HCT116 (cell line): ENCODE measurements at regions not wholly inside any gene's neighbourhood (a gene's known extent, or its start where the extent isn't known, plus 50 kb on each side); places are given as distances from the start of the nearest gene placed in this dataset.

Experiments used
- ATAC-seq: fragments of 200-7000 bp; cut with Tn5 transposase; 2 replicates; pipeline ENCODE4 v1.9.1; 2020; ENCODE audit warnings: mild to moderate bottlenecking, moderate library complexity
- BruUV-seq: library from RNA; stranded (reverse); fragments of 400-500 nt; replicated peaks from 2 replicates; lab custom pipeline; 2021; lab: Mats Ljungman, UMichigan
- CTCF ChIA-PET: fragments of 300-600 bp; sonication (Branson Sonifier 250); formaldehyde crosslinking; loops from one replicate; lab custom pipeline; 2021; ENCODE audit warnings: antibody characterized with exemption; lab: Charles Lee
- POLR2A ChIA-PET: fragments of 300-600, 350-600 bp; sonication (Branson Sonifier 250); formaldehyde crosslinking; loops from one replicate; lab custom pipeline; 2021; ENCODE audit warnings: antibody characterized with exemption; lab: Charles Lee
- RAD21 ChIA-PET, 2 experiments: fragments of 300-600 bp; sonication (Branson Sonifier 250); formaldehyde crosslinking; loops; one replicate each; lab custom pipeline; 2023; ENCODE audit warnings: low total read pairs in 2 of 2; ENCODE audit not compliant: uncharacterized antibody in 2 of 2, unreplicated experiment in 2 of 2, low non-redundant PET in 1 of 2; lab: Charles Lee
- DNase-seq: peaks from one replicate; pipeline ENCODE4 v3.0.0-alpha.2; 2010; ENCODE audit warnings: low read depth, low spot score
- H2AFZ ChIP-seq: fragments of 200-600 bp; shearing (Covaris generic), sonication (generic); 2 replicates; pipeline ENCODE4 v1.6.1; 2017; ENCODE audit warnings: low read depth, mixed run types, mixed read lengths, antibody characterized with exemption, low read length; ENCODE audit not compliant: poor library complexity, severe bottlenecking
- H3K27ac ChIP-seq: 2 replicates; pipeline ENCODE4 v1.5.1; 2012; ENCODE audit warnings: low read depth, low read length
- H3K27me3 ChIP-seq: fragments of 200-600 bp; sonication (generic); 2 replicates; pipeline ENCODE4 v1.6.1; 2016; ENCODE audit warnings: mixed run types, low read length, mixed read lengths; ENCODE audit not compliant: insufficient read depth
- H3K36me3 ChIP-seq, 2 experiments: fragments of 200-500 bp in 1 of 2; fragments of 200-600 bp in 1 of 2; sonication (Bioruptor generic) in 1 of 2; sonication (generic) in 1 of 2; 2 replicates each; pipeline versions ENCODE4 v1.5.1 to v1.6.1; 2014 to 2016; ENCODE audit warnings: low read length in 2 of 2, inconsistent platforms in 1 of 2, mixed read lengths in 1 of 2, mixed run types in 1 of 2; ENCODE audit not compliant: insufficient read depth in 2 of 2, control insufficient read depth in 1 of 2
- H3K4me1 ChIP-seq, 2 experiments: fragments of 200-600 bp in 1 of 2; sonication (generic) in 1 of 2; 2 replicates each; pipeline versions ENCODE4 v1.5.1 to v1.6.1; 2012 to 2017; ENCODE audit warnings: low read length in 2 of 2, inconsistent platforms in 1 of 2, mild to moderate bottlenecking in 1 of 2, mixed read lengths in 1 of 2, mixed run types in 1 of 2, moderate library complexity in 1 of 2; ENCODE audit not compliant: insufficient read depth in 2 of 2, control insufficient read depth in 1 of 2
- H3K4me2 ChIP-seq: fragments of 200-600 bp; sonication (generic); 2 replicates; pipeline ENCODE4 v1.6.1; 2017; ENCODE audit warnings: mixed run types, low read length, mixed read lengths
- H3K4me3 ChIP-seq, 2 experiments: fragments of 200-600 bp in 1 of 2; sonication (generic) in 1 of 2; replicated peaks in 1 of 2; 2 replicates each; pipeline ENCODE4 v1.5.1; 2011 to 2016; ENCODE audit warnings: low read length in 2 of 2, control low read depth in 1 of 2, low read depth in 1 of 2, mild to moderate bottlenecking in 1 of 2, mixed read lengths in 1 of 2, mixed run types in 1 of 2
- H3K79me2 ChIP-seq: fragments of 200-600 bp; sonication (generic); 2 replicates; pipeline ENCODE4 v1.6.1; 2017; ENCODE audit warnings: mild to moderate bottlenecking, mixed run types, low read length, moderate library complexity, mixed read lengths; ENCODE audit not compliant: insufficient read depth
- H3K9ac ChIP-seq: fragments of 200-600 bp; sonication (generic); 2 replicates; pipeline ENCODE4 v1.6.1; 2016; ENCODE audit warnings: low read length, mixed read lengths
- H3K9me2 ChIP-seq: fragments of 200-600 bp; sonication (generic), shearing (Covaris generic); 2 replicates; pipeline ENCODE4 v1.6.1; 2017; ENCODE audit warnings: mixed run types, mild to moderate bottlenecking, moderate library complexity; ENCODE audit not compliant: insufficient read depth
- H3K9me3 ChIP-seq, 2 experiments: fragments of 200-500 bp in 1 of 2; fragments of 200-600 bp in 1 of 2; sonication (Bioruptor generic) in 1 of 2; sonication (generic) in 1 of 2; 2 replicates each; pipeline ENCODE4 v1.6.1; 2014 to 2017; ENCODE audit warnings: low read length in 2 of 2, mixed read lengths in 2 of 2, inconsistent platforms in 1 of 2, low read depth in 1 of 2, mild to moderate bottlenecking in 1 of 2, mixed run types in 1 of 2, moderate library complexity in 1 of 2; ENCODE audit not compliant: control insufficient read depth in 1 of 2, insufficient read depth in 1 of 2
- H4K20me1 ChIP-seq: fragments of 200-600 bp; sonication (generic), shearing (Covaris generic); 2 replicates; pipeline ENCODE4 v1.6.1; 2017; ENCODE audit warnings: mixed run types, mild to moderate bottlenecking, moderate library complexity; ENCODE audit not compliant: insufficient read depth
- ATF3 ChIP-seq: IDR thresholded peaks from 2 replicates; pipeline ENCODE4 v1.6.1; 2012
- CBX3 ChIP-seq: IDR thresholded peaks from 2 replicates; pipeline ENCODE4 v1.6.1; 2012; ENCODE audit warnings: low read depth
- EZH2 ChIP-seq: fragments of 200-600 bp; sonication (generic); IDR thresholded peaks from 2 replicates; pipeline ENCODE4 v1.6.1; 2017; ENCODE audit warnings: antibody characterized with exemption, mixed run types
- FOSL1 ChIP-seq: IDR thresholded peaks from 2 replicates; pipeline ENCODE4 v1.6.1; 2012; ENCODE audit warnings: low read depth
- POLR2A ChIP-seq: IDR thresholded peaks from 2 replicates; pipeline ENCODE4 v1.7.0; 2011; ENCODE audit warnings: borderline replicate concordance; ENCODE audit not compliant: insufficient read depth, insufficient read length; ENCODE audit errors: extremely low read depth
- POLR2AphosphoS5 ChIP-seq: IDR thresholded peaks from 2 replicates; pipeline ENCODE4 v1.6.1; 2011; ENCODE audit warnings: mild to moderate bottlenecking, low read depth, low read length, moderate library complexity
- SIN3A ChIP-seq: IDR thresholded peaks from 2 replicates; pipeline ENCODE4 v1.6.1; 2012; ENCODE audit warnings: low read depth
- TCF7L2 ChIP-seq: IDR thresholded peaks from 2 replicates; pipeline ENCODE4 v1.7.0; 2011; ENCODE audit warnings: borderline replicate concordance, inconsistent platforms; ENCODE audit not compliant: insufficient read depth, insufficient read length; ENCODE audit errors: extremely low read depth
- ZNF274 ChIP-seq: fragments of 200-500 bp; sonication (Bioruptor generic); IDR thresholded peaks from 2 replicates; pipeline ENCODE4 v1.6.1; 2014; ENCODE audit warnings: mild to moderate bottlenecking, low read depth, low read length, inconsistent platforms
- intact Hi-C: fragments of 100-400 bp; cut with micrococcal nuclease; formaldehyde crosslinking; loops from 2 replicates; pipeline ENCODE4 v1.10.0; 2022
- TF ChIP-seq, protein P1 (sequence below): IDR thresholded peaks from 2 replicates; pipeline ENCODE4 v1.6.1; 2011; ENCODE audit warnings: mild to moderate bottlenecking, low read length, moderate library complexity; ENCODE audit not compliant: insufficient replicate concordance; ENCODE audit errors: extremely low read depth
- TF ChIP-seq, protein P2 (sequence below): IDR thresholded peaks from 2 replicates; pipeline ENCODE4 v1.6.1; 2012

- Histone ChIP-seq H3K4me2 (no peak overlapping the region), H2AFZ (no peak overlapping the region), H3K36me3 (no peaks in the 10 kb centered on the region), H3K9ac (no peak overlapping the region), H3K4me3 (no peak overlapping the region), H3K27ac (no peak overlapping the region), H3K4me1 (no peaks in the 10 kb centered on the region), H3K9me3 (no peaks in the 10 kb centered on the region), H3K79me2 (no peaks in the 10 kb centered on the region)
- ATAC-seq (no peak), DNase-seq (no peak)
- intact Hi-C loops: no loop called here
- CTCF ChIA-PET: no interaction called here
- no TSS peak for BruUV-seq
- POLR2A ChIA-PET: no interaction called here
- TF ChIP-seq EZH2 (no peak), SIN3A (no peak), FOSL1 (no peak), ZNF274 (no peak), ATF3 (no peak), CBX3 (no peak), TCF7L2 (no peak), POLR2AphosphoS5 (no peak), POLR2A (no peak)
- TF ChIP-seq, protein P1, sequence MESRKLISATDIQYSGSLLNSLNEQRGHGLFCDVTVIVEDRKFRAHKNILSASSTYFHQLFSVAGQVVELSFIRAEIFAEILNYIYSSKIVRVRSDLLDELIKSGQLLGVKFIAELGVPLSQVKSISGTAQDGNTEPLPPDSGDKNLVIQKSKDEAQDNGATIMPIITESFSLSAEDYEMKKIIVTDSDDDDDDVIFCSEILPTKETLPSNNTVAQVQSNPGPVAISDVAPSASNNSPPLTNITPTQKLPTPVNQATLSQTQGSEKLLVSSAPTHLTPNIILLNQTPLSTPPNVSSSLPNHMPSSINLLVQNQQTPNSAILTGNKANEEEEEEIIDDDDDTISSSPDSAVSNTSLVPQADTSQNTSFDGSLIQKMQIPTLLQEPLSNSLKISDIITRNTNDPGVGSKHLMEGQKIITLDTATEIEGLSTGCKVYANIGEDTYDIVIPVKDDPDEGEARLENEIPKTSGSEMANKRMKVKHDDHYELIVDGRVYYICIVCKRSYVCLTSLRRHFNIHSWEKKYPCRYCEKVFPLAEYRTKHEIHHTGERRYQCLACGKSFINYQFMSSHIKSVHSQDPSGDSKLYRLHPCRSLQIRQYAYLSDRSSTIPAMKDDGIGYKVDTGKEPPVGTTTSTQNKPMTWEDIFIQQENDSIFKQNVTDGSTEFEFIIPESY: no peak
- TF ChIP-seq, protein P2, sequence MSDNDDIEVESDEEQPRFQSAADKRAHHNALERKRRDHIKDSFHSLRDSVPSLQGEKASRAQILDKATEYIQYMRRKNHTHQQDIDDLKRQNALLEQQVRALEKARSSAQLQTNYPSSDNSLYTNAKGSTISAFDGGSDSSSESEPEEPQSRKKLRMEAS: no peak
- TF ChIP-seq, all 23 proteins: peak for 0
- Histone ChIP-seq H4K20me1 (no peaks in the 10 kb centered on the region), H3K9me2 (no peaks in the 10 kb centered on the region), H3K27me3 (peaks cover 16% of the 10 kb centered on the region)
- RAD21 ChIA-PET: no interaction called here
These were observed 168.1 kb downstream of the SEC16B start for GRCh38 chr1:177801790-177802189.
